Right lobe of liver (tissue), 6 donors: ENCODE measurements at regions not wholly inside any gene's neighbourhood (a gene's known extent, or its start where the extent isn't known, plus 50 kb on each side); places are given as distances from the start of the nearest gene placed in this dataset.

Experiments
- ATAC-seq, 4 donors: fragments of 200-7000 bp; cut with Tn5 transposase; one replicate each; pipeline ENCODE4 v1.9.1; 2020; ENCODE audit warnings: mild to moderate bottlenecking in 4 of 4, moderate library complexity in 4 of 4
- DNase-seq, 3 donors: peaks; one replicate each; pipeline ENCODE4 v3.0.0-alpha.2; 2020
- H3K27ac ChIP-seq, 3 donors: fragments of 200-600 bp; one replicate each; pipeline ENCODE4 v1.8.0; 2022
- H3K27me3 ChIP-seq, 2 donors: fragments of 200-600 bp; one replicate each; pipeline ENCODE4 v1.8.0; 2022
- H3K36me3 ChIP-seq, 4 donors: fragments of 200-600 bp; sonication (generic) in 1 of 4; one replicate each; pipeline versions ENCODE4 v1.5.1 to v1.8.0; 2017 to 2022; ENCODE audit warnings: control low read depth in 1 of 4
- H3K4me1 ChIP-seq, 4 donors: fragments of 200-600 bp; sonication (generic) in 1 of 4; one replicate each; pipeline versions ENCODE4 v1.5.1 to v1.8.0; 2017 to 2022; ENCODE audit warnings: control low read depth in 1 of 4
- H3K4me3 ChIP-seq, 3 donors: fragments of 200-600 bp; one replicate each; pipeline ENCODE4 v1.8.0; 2022
- H3K9me3 ChIP-seq, 4 donors: fragments of 200-600 bp; sonication (generic) in 1 of 4; one replicate each; pipeline versions ENCODE4 v1.5.1 to v1.8.0; 2017 to 2022; ENCODE audit warnings: control low read depth in 1 of 4
- CTCF ChIP-seq, 4 donors: fragments of 200-600 bp in 3 of 4; fragments of 450-650 bp in 1 of 4; IDR thresholded peaks; one replicate each; pipeline versions ENCODE4 v1.5.1 to v1.8.0; 2016 to 2022; ENCODE audit warnings: antibody characterized with exemption in 4 of 4, mild to moderate bottlenecking in 2 of 4
- POLR2A ChIP-seq: fragments of 450-650 bp; IDR thresholded peaks from one replicate; pipeline ENCODE4 v1.6.1; 2017; ENCODE audit warnings: antibody characterized with exemption, mild to moderate bottlenecking
- WGBS: methylation state at CpG from one replicate; pipeline ENCODE4 v1.1.6; 2018; ENCODE audit warnings: low coverage, low lambda C conversion rate; ENCODE audit not compliant: insufficient coverage; ENCODE audit errors: missing lambda C conversion rate; 5-methylcytosine and 5-hydroxymethylcytosine counted together
- intact Hi-C, 2 donors: fragments of 100-400 bp; cut with DNase I; formaldehyde crosslinking; loops; one replicate each; pipeline versions ENCODE4 v1.11.2 to v1.14.1; 2022
- donor health status: DM: no; HTN: yes; CAD: no.
- donor health status: DM: no; HTN: no; CAD: no.
- donor health status: DM: no; HTN: no; CAD: no.
- donor health status: DM: no; HTN: yes; CAD: no.
- donor health status: DM: no; HTN: yes; CAD: no.

- no peak for DNase-seq
- no peaks in the 10 kb centered on the region for H3K27me3 ChIP-seq
- intact Hi-C loops, result no loop called here
- H3K27ac ChIP-seq, result no peak overlapping the region
- 93% methylated on average over 3 of the region's 3 CpGs for WGBS
- H3K36me3 ChIP-seq, result no peaks in the 10 kb centered on the region
- ATAC-seq, result no peak
- H3K9me3 ChIP-seq, result no peaks in the 10 kb centered on the region
- no peak overlapping the region for H3K4me3 ChIP-seq
- TF ChIP-seq CTCF (IDR thresholded peaks at IDR 0.05) (no peak), POLR2A (no peak)
- no peaks in the 10 kb centered on the region for H3K4me1 ChIP-seq
Observed at GRCh38 chr6:18564775-18565174, 177.6 kb downstream of the RNF144B start.

DNA sequence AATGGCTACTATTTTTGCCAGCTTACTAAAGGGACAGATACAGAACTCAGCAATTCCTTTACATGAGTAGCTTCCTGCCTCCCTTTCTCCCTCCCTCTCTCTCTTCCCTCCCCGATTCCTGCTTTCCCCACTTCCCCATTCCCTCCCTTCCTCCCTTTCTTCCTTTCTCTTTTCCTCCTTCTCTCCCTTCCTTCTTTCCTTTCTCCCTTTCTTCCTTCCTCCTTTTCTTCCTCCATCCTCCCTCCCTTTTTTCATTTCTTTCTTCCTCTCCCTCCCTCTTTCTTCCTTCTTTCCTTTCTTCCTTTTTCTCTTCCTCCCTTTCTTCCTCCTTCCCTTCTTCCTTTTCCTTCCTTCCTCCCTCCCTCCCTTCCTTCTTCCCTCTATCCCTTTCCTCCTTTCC, 178.1 kb downstream of the RNF144B start:
- H3K4me1 ChIP-seq, result no peaks in the 10 kb centered on the region
- no peaks in the 10 kb centered on the region for H3K27me3 ChIP-seq
- ATAC-seq (no peak), DNase-seq (no peak)
- 36% methylated on average over 1 of the region's 1 CpG for WGBS
- no peak for TF ChIP-seq POLR2A
- TF ChIP-seq CTCF (IDR thresholded peaks at IDR 0.05), result no peak
- H3K36me3 ChIP-seq, result no peaks in the 10 kb centered on the region
- intact Hi-C loops, result no loop called here
- no peaks in the 10 kb centered on the region for H3K9me3 ChIP-seq
- no peak overlapping the region for H3K27ac ChIP-seq
- H3K4me3 ChIP-seq, result no peak overlapping the region

DNA sequence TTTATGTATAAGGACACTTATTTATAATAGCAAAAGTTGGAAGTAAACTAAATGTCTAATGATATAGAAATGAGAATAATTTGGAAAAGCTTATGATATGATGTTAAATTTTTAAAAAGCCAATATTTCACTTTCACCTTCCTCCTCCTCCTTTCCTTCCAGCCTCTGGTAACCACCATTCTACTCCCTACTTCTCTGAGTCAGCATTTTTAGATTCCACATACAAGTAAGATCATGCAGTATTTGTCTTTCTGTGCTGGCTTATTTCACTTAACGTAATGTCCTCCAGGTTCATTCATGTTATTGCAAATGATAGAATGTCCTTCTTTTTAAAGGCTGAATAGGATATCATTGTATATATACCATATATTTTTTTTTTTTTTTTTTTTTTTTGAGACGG, 180.2 kb downstream of the RNF144B start:
- intact Hi-C loops, result no loop called here
- H3K36me3 ChIP-seq, result no peaks in the 10 kb centered on the region
- no peak overlapping the region for H3K4me3 ChIP-seq
- no peaks in the 10 kb centered on the region for H3K9me3 ChIP-seq
- 88% methylated on average over 2 of the region's 2 CpGs for WGBS
- H3K27me3 ChIP-seq, result no peaks in the 10 kb centered on the region
- DNase-seq (no peak), ATAC-seq (no peak)
- H3K27ac ChIP-seq, result no peak overlapping the region
- no peaks in the 10 kb centered on the region for H3K4me1 ChIP-seq
- TF ChIP-seq CTCF (IDR thresholded peaks at IDR 0.05) (no peak), POLR2A (no peak)

GRCh38 chr6:18577491-18577890, 190.3 kb downstream of the RNF144B start:
- H3K36me3 ChIP-seq, result no peaks in the 10 kb centered on the region
- ATAC-seq (no peak), DNase-seq (no peak)
- H3K9me3 ChIP-seq, result no peaks in the 10 kb centered on the region
- 39% methylated on average over 2 of the region's 2 CpGs for WGBS
- no peak overlapping the region for H3K4me3 ChIP-seq
- TF ChIP-seq POLR2A (no peak), CTCF (IDR thresholded peaks at IDR 0.05) (no peak)
- H3K27me3 ChIP-seq, result no peaks in the 10 kb centered on the region
- no peak overlapping the region for H3K27ac ChIP-seq
- intact Hi-C loops, result no loop called here
- no peaks in the 10 kb centered on the region for H3K4me1 ChIP-seq

DNA sequence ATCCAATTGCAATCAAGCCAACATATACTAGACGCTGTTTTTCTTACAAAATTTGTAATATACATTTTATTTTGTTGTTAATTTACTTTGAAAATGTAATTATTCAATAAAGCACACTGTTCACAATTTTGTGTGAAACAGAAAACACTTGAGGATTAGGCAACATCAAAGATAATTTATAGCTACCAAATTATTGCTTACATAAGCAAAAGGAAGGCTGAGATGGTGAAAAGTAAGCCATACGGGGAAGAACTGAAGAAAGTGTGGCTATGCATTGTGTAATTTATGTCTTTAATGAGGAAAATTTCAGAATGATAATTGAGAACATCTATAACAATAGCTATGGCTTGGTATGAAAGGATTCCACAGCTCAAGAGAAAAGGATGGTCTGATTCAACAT, 192.0 kb downstream of the RNF144B start:
- DNase-seq (no peak), ATAC-seq (no peak)
- Histone ChIP-seq H3K27ac (no peak overlapping the region), H3K27me3 (no peaks in the 10 kb centered on the region), H3K9me3 (no peaks in the 10 kb centered on the region), H3K4me3 (no peak overlapping the region), H3K4me1 (no peaks in the 10 kb centered on the region), H3K36me3 (no peaks in the 10 kb centered on the region)
- TF ChIP-seq POLR2A, result no peak
- no peak for TF ChIP-seq CTCF (IDR thresholded peaks at IDR 0.05)
- 31% methylated on average over 2 of the region's 2 CpGs for WGBS
- intact Hi-C loops, result no loop called here
